HG03520 (cell line): ENCODE measurements at regions not wholly inside any gene's neighbourhood (a gene's known extent, or its start where the extent isn't known, plus 50 kb on each side); places are given as distances from the start of the nearest gene placed in this dataset.
"Not testable (repeated sequence)": the region's sequence is repeated elsewhere in the genome, so short reads cannot be mapped to it uniquely, and the experiment has no call there.

Source experiments
- ATAC-seq: cut with Tn5 transposase; IDR thresholded peaks from one replicate; pipeline ENCODE4 v1.9.1; 2021; ENCODE audit warnings: mild to moderate bottlenecking, moderate library complexity; ENCODE audit not compliant: unreplicated experiment

GRCh38 chr6:872570-873125 lies 179.7 kb upstream of the EXOC2 start:
- no peak for ATAC-seq

GRCh38 chr6:871503-871902 lies 178.6 kb upstream of the EXOC2 start:
- no peak for ATAC-seq

GRCh38 chr6:870096-870495 lies 177.2 kb upstream of the EXOC2 start:
- no peak for ATAC-seq

GRCh38 chr6:868201-868600 lies 175.3 kb upstream of the EXOC2 start:
- ATAC-seq, result no peak

- no peak for ATAC-seq
These were observed 174.4 kb upstream of the EXOC2 start for GRCh38 chr6:867378-867777.

- no peak for ATAC-seq
These were observed 173.4 kb upstream of the EXOC2 start for GRCh38 chr6:866316-866715.

GRCh38 chr6:865846-866245 lies 172.9 kb upstream of the EXOC2 start:
- ATAC-seq, result no peak

- ATAC-seq, result no peak
These were observed 170.9 kb upstream of the EXOC2 start for GRCh38 chr6:863831-864230.

- ATAC-seq, result not testable (repeated sequence)
These were observed 170.2 kb upstream of the EXOC2 start for GRCh38 chr6:863127-863526.

- ATAC-seq, result no peak
These were observed 167.0 kb upstream of the EXOC2 start for GRCh38 chr6:859936-860335.

GRCh38 chr6:854406-855118 lies 161.6 kb upstream of the EXOC2 start:
- ATAC-seq, result no peak

- not testable (repeated sequence) for ATAC-seq
These were observed 159.3 kb upstream of the EXOC2 start for GRCh38 chr6:852216-852615.

- no peak for ATAC-seq
These were observed 156.2 kb upstream of the EXOC2 start for GRCh38 chr6:849075-849506.

GRCh38 chr6:845566-845965 lies 152.6 kb upstream of the EXOC2 start:
- ATAC-seq, result no peak

- no peak for ATAC-seq
These were observed 152.2 kb upstream of the EXOC2 start for GRCh38 chr6:845101-845500.

- no peak for ATAC-seq
These were observed 149.2 kb upstream of the EXOC2 start for GRCh38 chr6:842141-842540.

- no peak for ATAC-seq
These were observed 148.6 kb upstream of the EXOC2 start for GRCh38 chr6:841569-841968.

- no peak for ATAC-seq
These were observed 146.3 kb upstream of the EXOC2 start for GRCh38 chr6:839201-839600.

- ATAC-seq, result no peak
These were observed 144.4 kb upstream of the EXOC2 start for GRCh38 chr6:837380-837779.

- no peak for ATAC-seq
These were observed 143.4 kb upstream of the EXOC2 start for GRCh38 chr6:836276-836853.

- ATAC-seq, result no peak
These were observed 142.7 kb upstream of the EXOC2 start for GRCh38 chr6:835476-836160.

GRCh38 chr6:834866-835265 lies 141.9 kb upstream of the EXOC2 start:
- ATAC-seq, result no peak
